ENCODE measurements at regions not wholly inside any gene's neighbourhood (a gene's known extent, or its start where the extent isn't known, plus 50 kb on each side); places are given as distances from the start of the nearest gene placed in this dataset.

GRCh38 chr7:46930366-46930765 lies 651.5 kb downstream of the TNS3 start:
- TF ChIP-seq CTCF (conservative IDR thresholded peaks at IDR 0.05; ENCODE audit: low read depth in 2 of 2) (no peak), STAT1 (IDR thresholded peaks at IDR 0.05; ENCODE audit: unreplicated experiment) (no peak), JUNB (IDR thresholded peaks at IDR 0.05; ENCODE audit: unreplicated experiment) (no peak), ETS1 (IDR thresholded peaks at IDR 0.05) (no peak), REST (IDR thresholded peaks at IDR 0.05; ENCODE audit: unreplicated experiment) (no peak), EZH2 (IDR thresholded peaks at IDR 0.05; ENCODE audit: low read depth, unreplicated experiment) (no peak), ZNF462 (CRISPR knock-in tag; IDR thresholded peaks at IDR 0.05) (no peak), POLR2AphosphoS5 (IDR thresholded peaks at IDR 0.05; ENCODE audit: low read depth) (no peak), EZH2phosphoT487 (IDR thresholded peaks at IDR 0.05; ENCODE audit: unreplicated experiment) (no peak), CREB1 (CRISPR knock-in tag; IDR thresholded peaks at IDR 0.05; ENCODE audit: low read depth) (no peak)
